Fibroblast of gingiva (primary cell): ENCODE measurements at regions not wholly inside any gene's neighbourhood (a gene's known extent, or its start where the extent isn't known, plus 50 kb on each side); places are given as distances from the start of the nearest gene placed in this dataset.
"Not testable (repeated sequence)": the region's sequence is repeated elsewhere in the genome, so short reads cannot be mapped to it uniquely, and the experiment has no call there.

ENCODE experiments used
- DNase-seq: peaks from one replicate; pipeline ENCODE4 v3.0.0-alpha.2; 2011; ENCODE audit warnings: low read depth

GRCh38 chr16:29310852-29311314, 95.6 kb downstream of the NPIPB11 start:
- peak; percentile 63 for DNase-seq

GRCh38 chr16:29310243-29310642, 96.3 kb downstream of the NPIPB11 start:
- DNase-seq = not testable (repeated sequence)

GRCh38 chr16:29309601-29310000, 96.9 kb downstream of the NPIPB11 start:
- not testable (repeated sequence) for DNase-seq

GRCh38 chr16:29308644-29309546, 97.6 kb downstream of the NPIPB11 start:
- no peak for DNase-seq

GRCh38 chr16:29307598-29308507, 98.7 kb downstream of the NPIPB11 start:
- peak; percentile 17 for DNase-seq

- no peak for DNase-seq
Measured at GRCh38 chr16:29306943-29307597, 99.4 kb downstream of the NPIPB11 start.

- DNase-seq = no peak
Measured at GRCh38 chr16:29306201-29306600, 100.3 kb downstream of the NPIPB11 start.

- DNase-seq = not testable (repeated sequence)
Measured at GRCh38 chr16:29305018-29305417, 101.5 kb downstream of the NPIPB11 start.

- no peak for DNase-seq
Measured at GRCh38 chr16:29304251-29304650, 102.3 kb downstream of the NPIPB11 start.

- DNase-seq = no peak
Measured at GRCh38 chr16:29303520-29303919, 103.0 kb downstream of the NPIPB11 start.

- DNase-seq = no peak
Measured at GRCh38 chr16:29302976-29303375, 103.5 kb downstream of the NPIPB11 start.

GRCh38 chr16:29302433-29302832, 104.1 kb downstream of the NPIPB11 start:
- not testable (repeated sequence) for DNase-seq

GRCh38 chr16:29301662-29302285, 104.7 kb downstream of the NPIPB11 start:
- DNase-seq = not testable (repeated sequence)

- DNase-seq = not testable (repeated sequence)
Measured at GRCh38 chr16:29300541-29301535, 105.7 kb downstream of the NPIPB11 start.

- peak; percentile 78 for DNase-seq
Measured at GRCh38 chr16:29300030-29300491, 106.5 kb downstream of the NPIPB11 start.

- DNase-seq = not testable (repeated sequence)
Measured at GRCh38 chr16:29298997-29299396, 107.5 kb downstream of the NPIPB11 start.

- not testable (repeated sequence) for DNase-seq
Measured at GRCh38 chr16:29298307-29298706, 108.2 kb downstream of the NPIPB11 start.

- not testable (repeated sequence) for DNase-seq
Measured at GRCh38 chr16:29297809-29298177, 108.7 kb downstream of the NPIPB11 start.

GRCh38 chr16:29297144-29297808, 109.2 kb downstream of the NPIPB11 start:
- DNase-seq = not testable (repeated sequence)
